ENCODE measurements at regions not wholly inside any gene's neighbourhood (a gene's known extent, or its start where the extent isn't known, plus 50 kb on each side); places are given as distances from the start of the nearest gene placed in this dataset.

- H3K4me3 Mint-ChIP-seq, result no peak overlapping the region
- Histone ChIP-seq H3K4me2 (replicated peaks; ENCODE audit: extremely low read depth, low read length, poor library complexity, severe bottlenecking) (no peak overlapping the region), H2AFZ (ENCODE audit: insufficient read depth, low read depth, low read length, poor library complexity, severe bottlenecking) (peak overlapping the region; percentile 38), H3K4me1 (ENCODE audit: control insufficient read depth in 1 of 2, insufficient read depth in 2 of 2, low read length in 2 of 2) (no peaks in the 10 kb centered on the region), H3K36me3 (replicated peaks in 1 of 2; ENCODE audit: control insufficient read depth in 1 of 2, insufficient read depth in 2 of 2, low read length in 2 of 2) (no peaks in the 10 kb centered on the region), H3K4me3 (replicated peaks in 1 of 3; ENCODE audit: low read depth in 2 of 3, low read length in 3 of 3) (no peak overlapping the region), H3K79me2 (ENCODE audit: insufficient read depth, low read length) (no peaks in the 10 kb centered on the region), H3K9me3 (replicated peaks in 1 of 2; ENCODE audit: control insufficient read depth in 1 of 2, insufficient read depth in 1 of 2, low read length in 2 of 2) (no peaks in the 10 kb centered on the region), H3K27ac (ENCODE audit: low read depth in 1 of 2, low read length in 2 of 2) (no peak overlapping the region), H3K9ac (ENCODE audit: insufficient read depth, low read length, poor library complexity, severe bottlenecking) (no peak overlapping the region), H4K20me1 (ENCODE audit: insufficient read depth, low read length) (no peaks in the 10 kb centered on the region), H3K27me3 (ENCODE audit: control insufficient read depth in 2 of 2, insufficient read depth in 2 of 2, low read length in 2 of 2) (no peaks in the 10 kb centered on the region)
- H3K4me1 Mint-ChIP-seq, result no peaks in the 10 kb centered on the region
- no peaks in the 10 kb centered on the region for H3K36me3 Mint-ChIP-seq
- DNase-seq, result no peak
- H3K27me3 Mint-ChIP-seq (ENCODE audit: low read depth in 3 of 3), result no peaks in the 10 kb centered on the region
- TF ChIP-seq CTCF (IDR thresholded peaks at IDR 0.05), result no peak
- no peak overlapping the region for H3K27ac Mint-ChIP-seq
- intact Hi-C loops (cut with micrococcal nuclease), result no loop called here
- H3K9me3 Mint-ChIP-seq, result no peaks in the 10 kb centered on the region
- no CpG with 5 or more reads among the region's 1 CpG for WGBS (ENCODE audit: insufficient coverage)
Measured at GRCh38 chr13:73416093-73416492, 357.3 kb downstream of the KLF5 start.

DNA sequence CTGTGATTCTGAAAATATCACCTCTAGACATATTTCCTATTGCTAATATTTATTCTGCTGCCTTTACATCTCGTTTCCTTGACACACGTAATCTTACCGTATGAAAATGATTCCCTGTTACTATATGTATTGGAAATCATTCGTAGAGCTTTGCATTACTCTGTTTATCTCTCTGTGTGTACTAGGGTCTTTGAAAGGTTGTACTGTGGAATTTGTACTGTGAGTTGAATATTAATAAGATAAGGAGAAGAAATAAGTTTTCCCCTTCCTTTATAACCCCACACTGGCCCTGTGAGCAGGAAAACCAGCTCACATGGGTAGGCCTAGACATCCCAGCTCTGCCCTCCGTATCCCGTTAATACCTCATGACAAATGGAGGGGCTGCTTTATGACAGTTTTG lies 354.9 kb downstream of the KLF5 start:
- Mint-ChIP-seq H3K9me3 (peaks cover 4 to 12% (median 8%) of the 10 kb centered on the region in 7 donors), H3K36me3 (no peaks in the 10 kb centered on the region), H3K27me3 (ENCODE audit: low read depth in 3 of 3) (no peaks in the 10 kb centered on the region), H3K4me1 (no peaks in the 10 kb centered on the region), H3K4me3 (no peak overlapping the region), H3K27ac (no peak overlapping the region)
- H3K9ac ChIP-seq (ENCODE audit: insufficient read depth, low read length, poor library complexity, severe bottlenecking), result no peak overlapping the region
- no peaks in the 10 kb centered on the region for H4K20me1 ChIP-seq (ENCODE audit: insufficient read depth, low read length)
- no peak overlapping the region for H3K4me3 ChIP-seq (replicated peaks in 1 of 3; ENCODE audit: low read depth in 2 of 3, low read length in 3 of 3)
- DNase-seq, result no peak
- peaks cover 4 to 8% of the 10 kb centered on the region in 2 donors for H3K9me3 ChIP-seq (replicated peaks in 1 of 2; ENCODE audit: control insufficient read depth in 1 of 2, insufficient read depth in 1 of 2, low read length in 2 of 2)
- H3K36me3 ChIP-seq (replicated peaks in 1 of 2; ENCODE audit: control insufficient read depth in 1 of 2, insufficient read depth in 2 of 2, low read length in 2 of 2), result no peaks in the 10 kb centered on the region
- intact Hi-C loops (cut with micrococcal nuclease), result no loop called here
- H3K4me2 ChIP-seq (replicated peaks; ENCODE audit: extremely low read depth, low read length, poor library complexity, severe bottlenecking), result no peak overlapping the region
- whole genome bisulfite sequencing (ENCODE audit: insufficient coverage), result no CpG with 5 or more reads among the region's 6 CpGs
- no peak overlapping the region for H2AFZ ChIP-seq (ENCODE audit: insufficient read depth, low read depth, low read length, poor library complexity, severe bottlenecking)
- H3K4me1 ChIP-seq (ENCODE audit: control insufficient read depth in 1 of 2, insufficient read depth in 2 of 2, low read length in 2 of 2), result no peaks in the 10 kb centered on the region
- H3K79me2 ChIP-seq (ENCODE audit: insufficient read depth, low read length), result no peaks in the 10 kb centered on the region
- no peak overlapping the region for H3K27ac ChIP-seq (ENCODE audit: low read depth in 1 of 2, low read length in 2 of 2)
- no peak for TF ChIP-seq CTCF (IDR thresholded peaks at IDR 0.05)
- no peaks in the 10 kb centered on the region for H3K27me3 ChIP-seq (ENCODE audit: control insufficient read depth in 2 of 2, insufficient read depth in 2 of 2, low read length in 2 of 2)

All from CD14-positive monocyte (primary cell).